IPS-15b (cell line): ENCODE measurements at regions not wholly inside any gene's neighbourhood (a gene's known extent, or its start where the extent isn't known, plus 50 kb on each side); places are given as distances from the start of the nearest gene placed in this dataset.
"Not testable (repeated sequence)": the region's sequence is repeated elsewhere in the genome, so short reads cannot be mapped to it uniquely, and the experiment has no call there.

Source experiments
- H3K27me3 ChIP-seq: one replicate; pipeline ENCODE4 v1.6.1; 2013; ENCODE audit warnings: low read length; ENCODE audit not compliant: control insufficient read depth, insufficient read depth
- H3K36me3 ChIP-seq: one replicate; pipeline ENCODE4 v1.6.1; 2013; ENCODE audit warnings: low read length; ENCODE audit not compliant: control insufficient read depth, insufficient read depth
- H3K4me1 ChIP-seq: one replicate; pipeline ENCODE4 v1.6.1; 2013; ENCODE audit warnings: mild to moderate bottlenecking, low read length; ENCODE audit not compliant: control insufficient read depth, insufficient read depth
- H3K4me3 ChIP-seq: one replicate; pipeline ENCODE4 v1.5.1; 2013; ENCODE audit warnings: low read depth, low read length
- H3K9ac ChIP-seq: one replicate; pipeline ENCODE4 v1.6.1; 2013; ENCODE audit warnings: low read depth, mild to moderate bottlenecking, low read length
- H3K9me3 ChIP-seq: one replicate; pipeline ENCODE4 v1.6.1; 2013; ENCODE audit warnings: mild to moderate bottlenecking, low read length; ENCODE audit not compliant: control insufficient read depth, insufficient read depth

GRCh38 chr18:46237891-46238290, 133.7 kb downstream of the HAUS1 start:
- no peak overlapping the region for H3K9ac ChIP-seq
- H3K27me3 ChIP-seq, result no peaks in the 10 kb centered on the region
- no peak overlapping the region for H3K4me3 ChIP-seq
- peaks cover 4% of the 10 kb centered on the region for H3K4me1 ChIP-seq
- no peaks in the 10 kb centered on the region for H3K9me3 ChIP-seq
- H3K36me3 ChIP-seq, result no peaks in the 10 kb centered on the region

- no peaks in the 10 kb centered on the region for H3K27me3 ChIP-seq
- no peaks in the 10 kb centered on the region for H3K9me3 ChIP-seq
- H3K4me3 ChIP-seq, result no peak overlapping the region
- no peak overlapping the region for H3K9ac ChIP-seq
- peaks cover 8% of the 10 kb centered on the region for H3K4me1 ChIP-seq
- no peaks in the 10 kb centered on the region for H3K36me3 ChIP-seq
Observed at GRCh38 chr18:46239549-46239948, 135.4 kb downstream of the HAUS1 start.

DNA sequence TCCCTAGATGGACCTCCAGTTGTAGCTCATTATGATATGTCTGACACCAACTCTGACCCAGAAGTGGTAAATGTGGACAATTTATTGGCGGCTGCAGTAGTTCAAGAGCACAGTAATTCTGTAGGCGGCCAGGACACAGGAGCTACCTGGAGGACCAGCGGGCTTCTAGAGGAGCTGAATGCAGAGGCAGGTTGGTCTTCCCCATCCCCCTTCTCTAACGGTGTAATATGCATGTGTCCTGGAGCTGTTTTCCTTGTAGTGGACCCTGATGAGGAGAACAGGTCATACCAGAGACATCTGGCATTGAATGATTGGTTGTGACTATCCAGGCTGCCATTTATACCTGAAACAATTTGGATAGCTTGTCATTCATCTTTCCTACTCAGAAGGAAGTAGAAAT, 135.8 kb downstream of the HAUS1 start:
- Histone ChIP-seq H3K4me1 (peaks cover 8% of the 10 kb centered on the region), H3K36me3 (no peaks in the 10 kb centered on the region), H3K27me3 (no peaks in the 10 kb centered on the region), H3K9me3 (no peaks in the 10 kb centered on the region), H3K4me3 (no peak overlapping the region), H3K9ac (no peak overlapping the region)

- not testable (repeated sequence) for H3K36me3 ChIP-seq, H3K9me3 ChIP-seq, H3K4me1 ChIP-seq, H3K9ac ChIP-seq, H3K4me3 ChIP-seq, H3K27me3 ChIP-seq
Observed at GRCh38 chr18:46241393-46241792, 137.2 kb downstream of the HAUS1 start.

- no peak overlapping the region for H3K4me3 ChIP-seq
- no peaks in the 10 kb centered on the region for H3K36me3 ChIP-seq
- no peaks in the 10 kb centered on the region for H3K9me3 ChIP-seq
- H3K9ac ChIP-seq, result no peak overlapping the region
- peaks cover 8% of the 10 kb centered on the region for H3K4me1 ChIP-seq
- no peaks in the 10 kb centered on the region for H3K27me3 ChIP-seq
Observed at GRCh38 chr18:46242183-46242582, 138.0 kb downstream of the HAUS1 start.

DNA sequence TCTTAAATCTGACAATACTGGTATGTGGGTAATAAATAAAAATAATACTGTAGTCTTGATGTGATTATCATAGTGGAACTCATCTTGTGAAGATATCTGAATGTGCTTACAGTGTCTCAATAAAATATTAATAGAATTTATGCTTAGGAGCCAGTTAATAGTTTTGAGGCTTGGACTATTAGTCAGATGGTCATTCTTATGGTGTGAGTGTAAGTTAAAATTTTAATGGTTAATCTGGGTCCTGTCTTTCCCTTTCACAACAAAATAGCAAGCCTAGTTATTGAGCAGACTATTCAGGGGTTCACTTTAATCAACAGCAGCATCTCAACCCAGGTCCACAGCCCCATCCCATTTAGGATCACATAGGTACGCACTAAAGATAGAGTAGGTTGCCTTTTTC, 138.9 kb downstream of the HAUS1 start:
- Histone ChIP-seq H3K27me3 (no peaks in the 10 kb centered on the region), H3K4me1 (peaks cover 8% of the 10 kb centered on the region), H3K4me3 (no peak overlapping the region), H3K9ac (no peak overlapping the region), H3K36me3 (no peaks in the 10 kb centered on the region), H3K9me3 (no peaks in the 10 kb centered on the region)

DNA sequence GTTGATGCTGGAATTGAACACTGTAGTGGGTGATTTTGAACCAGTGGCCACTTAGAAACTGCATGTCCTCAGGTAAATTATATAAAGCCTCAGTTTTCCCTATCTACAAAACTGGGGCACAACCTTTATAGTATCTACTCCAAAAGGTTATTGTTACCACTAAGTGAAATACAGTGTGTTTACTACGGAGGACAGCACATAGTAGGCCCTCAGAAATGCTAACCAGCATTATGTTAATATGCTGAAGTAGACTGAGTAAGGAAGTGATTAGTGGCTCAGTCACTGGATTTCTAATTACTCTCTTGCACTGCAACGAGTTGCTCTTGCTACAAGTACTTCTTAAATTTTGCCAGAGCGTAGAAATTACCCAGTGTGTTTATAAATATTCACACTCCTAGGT, 139.5 kb downstream of the HAUS1 start:
- H3K4me3 ChIP-seq, result no peak overlapping the region
- H3K9ac ChIP-seq, result no peak overlapping the region
- no peaks in the 10 kb centered on the region for H3K9me3 ChIP-seq
- peaks cover 8% of the 10 kb centered on the region for H3K4me1 ChIP-seq
- no peaks in the 10 kb centered on the region for H3K27me3 ChIP-seq
- no peaks in the 10 kb centered on the region for H3K36me3 ChIP-seq

GRCh38 chr18:46246101-46246500, 141.9 kb downstream of the HAUS1 start:
- Histone ChIP-seq H3K4me1 (peaks cover 8% of the 10 kb centered on the region), H3K36me3 (no peaks in the 10 kb centered on the region), H3K27me3 (no peaks in the 10 kb centered on the region), H3K4me3 (no peak overlapping the region), H3K9ac (no peak overlapping the region), H3K9me3 (no peaks in the 10 kb centered on the region)

- Histone ChIP-seq H3K9me3 (no peaks in the 10 kb centered on the region), H3K4me3 (no peak overlapping the region), H3K36me3 (no peaks in the 10 kb centered on the region), H3K9ac (no peak overlapping the region), H3K4me1 (peaks cover 8% of the 10 kb centered on the region), H3K27me3 (no peaks in the 10 kb centered on the region)
Observed at GRCh38 chr18:46247942-46248341, 143.8 kb downstream of the HAUS1 start.

GRCh38 chr18:46250084-46250811, 146.1 kb downstream of the HAUS1 start:
- Histone ChIP-seq H3K36me3 (no peaks in the 10 kb centered on the region), H3K27me3 (no peaks in the 10 kb centered on the region), H3K4me3 (no peak overlapping the region), H3K9me3 (no peaks in the 10 kb centered on the region), H3K4me1 (peaks cover 4% of the 10 kb centered on the region), H3K9ac (no peak overlapping the region)

DNA sequence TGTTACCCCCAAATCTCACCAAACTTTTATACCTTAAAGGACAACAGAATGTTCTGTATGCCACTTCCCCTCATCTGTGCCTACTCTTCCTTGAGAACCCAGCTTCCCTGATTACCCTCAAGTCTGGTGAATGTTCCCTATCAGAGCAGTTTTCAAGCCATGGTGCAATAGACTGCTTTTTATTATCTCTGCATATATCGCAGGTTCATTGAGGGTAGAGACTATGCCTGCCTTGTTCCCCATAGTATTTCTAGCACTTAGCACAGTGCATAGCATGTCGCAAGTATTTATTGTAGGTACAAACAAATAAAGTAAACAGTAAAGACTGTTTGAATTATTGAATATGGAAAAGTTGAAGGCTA, 146.6 kb downstream of the HAUS1 start:
- Histone ChIP-seq H3K4me3 (no peak overlapping the region), H3K9ac (no peak overlapping the region), H3K9me3 (no peaks in the 10 kb centered on the region), H3K4me1 (peaks cover 4% of the 10 kb centered on the region), H3K27me3 (no peaks in the 10 kb centered on the region), H3K36me3 (no peaks in the 10 kb centered on the region)

DNA sequence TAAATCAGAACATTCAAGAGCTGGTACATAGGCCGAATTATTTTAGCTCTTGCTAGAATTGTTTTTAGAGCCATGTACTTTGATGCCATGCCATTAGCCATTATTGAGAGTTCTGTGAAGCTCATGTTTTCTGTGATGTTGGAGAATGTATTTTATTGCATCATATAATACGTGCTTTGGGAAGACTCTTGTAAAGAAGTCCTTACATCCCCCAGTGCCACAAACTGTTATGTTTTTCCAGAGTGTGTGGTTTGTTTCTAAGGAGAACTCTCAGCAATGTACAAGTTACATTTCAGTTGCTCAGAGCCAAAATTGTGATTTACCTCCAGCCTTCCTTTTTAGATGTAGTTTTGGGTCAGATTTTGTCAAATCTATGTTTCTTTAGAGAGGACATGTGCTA, 148.6 kb downstream of the HAUS1 start:
- no peaks in the 10 kb centered on the region for H3K36me3 ChIP-seq
- no peak overlapping the region for H3K4me3 ChIP-seq
- no peaks in the 10 kb centered on the region for H3K9me3 ChIP-seq
- H3K4me1 ChIP-seq, result peaks cover 4% of the 10 kb centered on the region
- H3K9ac ChIP-seq, result no peak overlapping the region
- H3K27me3 ChIP-seq, result no peaks in the 10 kb centered on the region
